AG04450 (cell line): ENCODE measurements at regions not wholly inside any gene's neighbourhood (a gene's known extent, or its start where the extent isn't known, plus 50 kb on each side); places are given as distances from the start of the nearest gene placed in this dataset.

Experiments
- CTCF ChIA-PET: fragments of 300-600, 350-600 bp; formaldehyde crosslinking; extraction: SDS; loops from one replicate; lab custom pipeline; 2022; ENCODE audit warnings: antibody characterized with exemption, inconsistent platforms; lab: Charles Lee
- POLR2A ChIA-PET: fragments of 350-600 bp; formaldehyde crosslinking; extraction: SDS; loops from one replicate; lab custom pipeline; 2021; ENCODE audit warnings: antibody characterized with exemption, inconsistent platforms; lab: Yijun Ruan, JAX
- DNase-seq: peaks from one replicate; pipeline ENCODE4 v3.0.0-alpha.2; 2011; ENCODE audit warnings: low read depth, low spot score
- H3K27ac ChIP-seq: one replicate; pipeline ENCODE4 v1.5.1; 2012; ENCODE audit warnings: low read depth, low read length, control low read depth
- H3K27me3 ChIP-seq: one replicate; pipeline ENCODE4 v1.6.0; 2012; ENCODE audit warnings: low read length; ENCODE audit not compliant: control insufficient read depth, insufficient read depth
- H3K4me3 ChIP-seq: 2 replicates; pipeline ENCODE4 v1.5.1; 2011; ENCODE audit warnings: mild to moderate bottlenecking, low read depth, low read length, control low read depth
- H3K9me3 ChIP-seq: 2 replicates; pipeline ENCODE4 v1.5.1; 2012; ENCODE audit warnings: low read length; ENCODE audit not compliant: control insufficient read depth, insufficient read depth
- CTCF ChIP-seq: IDR thresholded peaks from 2 replicates; pipeline ENCODE4 v1.5.1; 2011; ENCODE audit warnings: low read depth, low read length, control low read depth, inconsistent platforms

- Histone ChIP-seq H3K27ac (no peak overlapping the region), H3K4me3 (no peak overlapping the region), H3K27me3 (no peaks in the 10 kb centered on the region), H3K9me3 (peaks cover 6% of the 10 kb centered on the region; the same call in 1 of the 2 replicates)
- ChIA-PET CTCF (no interaction called here), POLR2A (no interaction called here)
- no peak for DNase-seq
- no peak for TF ChIP-seq CTCF
These were observed 437.5 kb downstream of the TMEM232 start for GRCh38 chr5:110288766-110289511.

- TF ChIP-seq CTCF, result no peak
- no peak for DNase-seq
- ChIA-PET POLR2A (no interaction called here), CTCF (no interaction called here)
- no peak overlapping the region for H3K4me3 ChIP-seq
- H3K9me3 ChIP-seq, result 0 out of 2 replicates have a peak, but pooled peaks cover 2% of the 10 kb centered on the region
- H3K27ac ChIP-seq, result no peak overlapping the region
- no peaks in the 10 kb centered on the region for H3K27me3 ChIP-seq
These were observed 437.0 kb downstream of the TMEM232 start for GRCh38 chr5:110289512-110289810.

GRCh38 chr5:110290542-110290941 is 435.9 kb downstream of the TMEM232 start:
- no peak for TF ChIP-seq CTCF
- no peak overlapping the region for H3K4me3 ChIP-seq
- ChIA-PET POLR2A (no interaction called here), CTCF (no interaction called here)
- DNase-seq, result no peak
- H3K9me3 ChIP-seq, result no peaks in the 10 kb centered on the region
- no peak overlapping the region for H3K27ac ChIP-seq
- H3K27me3 ChIP-seq, result no peaks in the 10 kb centered on the region

GRCh38 chr5:110294281-110294680 is 432.2 kb downstream of the TMEM232 start:
- no peak for TF ChIP-seq CTCF
- no peak overlapping the region for H3K27ac ChIP-seq
- no peak overlapping the region for H3K4me3 ChIP-seq
- H3K27me3 ChIP-seq, result no peaks in the 10 kb centered on the region
- ChIA-PET CTCF (no interaction called here), POLR2A (no interaction called here)
- no peak for DNase-seq
- H3K9me3 ChIP-seq, result no peaks in the 10 kb centered on the region

GRCh38 chr5:110297152-110297670 is 429.3 kb downstream of the TMEM232 start:
- H3K9me3 ChIP-seq, result no peaks in the 10 kb centered on the region
- TF ChIP-seq CTCF, result no peak
- CTCF ChIA-PET, result no interaction called here
- no peaks in the 10 kb centered on the region for H3K27me3 ChIP-seq
- H3K4me3 ChIP-seq, result no peak overlapping the region
- DNase-seq, result no peak
- H3K27ac ChIP-seq, result no peak overlapping the region
- POLR2A ChIA-PET, result no interaction called here
